Activated CD4-positive, alpha-beta T cell treated with anti-CD3 and anti-CD28 coated beads for 36 hours (primary cell): ENCODE measurements at regions not wholly inside any gene's neighbourhood (a gene's known extent, or its start where the extent isn't known, plus 50 kb on each side); places are given as distances from the start of the nearest gene placed in this dataset.
A peak's percentile ranks its signal among the peaks of the same experiment; 100 is the strongest.
"Not testable (repeated sequence)": the region's sequence is repeated elsewhere in the genome, so short reads cannot be mapped to it uniquely, and the experiment has no call there.

Experiments used
- ATAC-seq: fragments of 200-7000 bp; cut with Tn5 transposase; one replicate; pipeline ENCODE4 v1.10.0; 2021; ENCODE audit warnings: mild to moderate bottlenecking, moderate library complexity
- CTCF ChIA-PET: fragments of 350-600 bp; sonication (Branson Sonifier 250); formaldehyde crosslinking; loops from one replicate; lab custom pipeline; 2021; ENCODE audit warnings: antibody characterized with exemption; lab: Charles Lee
- POLR2A ChIA-PET: fragments of 350-600 bp; sonication (Branson Sonifier 250); formaldehyde crosslinking; loops from one replicate; lab custom pipeline; 2021; ENCODE audit warnings: antibody characterized with exemption, inconsistent platforms; lab: Charles Lee
- DNase-seq: peaks from one replicate; pipeline ENCODE4 v3.0.0-alpha.2; 2020
- H3K27ac Mint-ChIP-seq: one replicate; pipeline ENCODE4 v1.8.0; 2021; ENCODE audit warnings: mixed read lengths
- H3K27me3 Mint-ChIP-seq: one replicate; pipeline ENCODE4 v1.8.0; 2021; ENCODE audit warnings: mixed read lengths
- H3K36me3 Mint-ChIP-seq: one replicate; pipeline ENCODE4 v1.8.0; 2021; ENCODE audit warnings: low read depth, mixed read lengths
- H3K4me1 Mint-ChIP-seq: one replicate; pipeline ENCODE4 v1.8.0; 2021; ENCODE audit warnings: mixed read lengths
- H3K4me3 Mint-ChIP-seq: one replicate; pipeline ENCODE4 v1.8.0; 2021; ENCODE audit warnings: mild to moderate bottlenecking, moderate library complexity, mixed read lengths
- H3K9me3 Mint-ChIP-seq: one replicate; pipeline ENCODE4 v1.8.0; 2021; ENCODE audit warnings: low read depth, mixed read lengths
- intact Hi-C, 2 experiments: fragments of 100-400 bp; cut with DNase I in 1 of 2; cut with micrococcal nuclease in 1 of 2; formaldehyde crosslinking; loops; one replicate each; pipeline versions ENCODE4 v1.14.2 to v1.15.1; 2022 to 2024; cut with DNase I, micrococcal nuclease

GRCh38 chr6:3912361-3913076, 63.3 kb downstream of the FAM50B start:
- peaks cover 29% of the 10 kb centered on the region for H3K4me1 Mint-ChIP-seq
- intact Hi-C loops, result no loop called here
- H3K9me3 Mint-ChIP-seq, result no peaks in the 10 kb centered on the region
- peaks cover 16% of the 10 kb centered on the region for H3K27me3 Mint-ChIP-seq
- DNase-seq (no peak), ATAC-seq (no peak)
- ChIA-PET POLR2A (no interaction called here), CTCF (interaction anchor here (0.8 kb wide), 1 partner anchor 15 kb away, joined by 4 read pairs; no protein-coding TSS in a partner anchor)
- no peak overlapping the region for H3K27ac Mint-ChIP-seq
- H3K4me3 Mint-ChIP-seq, result no peak overlapping the region
- no peaks in the 10 kb centered on the region for H3K36me3 Mint-ChIP-seq

DNA sequence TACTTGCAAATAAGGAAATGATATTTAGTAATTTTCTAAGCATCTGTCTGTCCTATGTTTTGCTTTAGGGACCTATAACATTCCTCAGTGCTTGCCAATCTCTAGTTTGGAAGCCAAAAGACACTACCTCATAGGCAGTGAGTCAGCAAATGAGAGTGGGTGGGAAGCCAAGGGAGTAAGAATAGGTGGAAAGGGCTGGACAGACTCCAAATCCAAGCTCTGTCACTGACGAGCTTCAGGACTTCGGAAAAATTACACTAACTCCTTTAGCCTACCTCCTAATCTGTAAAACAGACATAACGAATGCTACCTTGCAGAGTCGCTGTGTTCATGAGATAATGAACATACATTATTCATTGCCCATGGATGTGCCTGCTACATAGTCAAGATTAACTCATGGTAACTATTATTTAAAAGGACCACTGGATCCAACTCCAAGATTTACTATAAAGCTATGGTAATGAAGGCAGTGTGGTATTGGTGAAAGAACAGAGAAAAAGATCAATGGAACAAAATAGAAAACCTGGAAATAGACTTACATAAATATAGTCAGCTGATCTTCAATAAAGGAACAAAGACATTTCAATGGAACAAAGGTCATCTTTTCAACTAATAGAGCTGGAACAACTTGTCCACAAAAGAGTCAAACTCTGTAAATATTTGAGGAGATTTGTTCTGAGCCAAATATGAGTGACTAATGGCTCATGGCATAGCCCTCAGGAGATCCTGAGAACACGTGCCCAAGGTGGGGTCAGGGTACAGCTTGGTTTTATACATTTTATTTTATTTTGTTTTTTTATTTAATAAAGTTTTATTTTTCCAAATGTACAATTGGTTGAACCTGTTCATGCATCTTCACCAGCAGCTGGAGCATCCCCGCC, 64.1 kb downstream of the FAM50B start:
- CTCF ChIA-PET, result interaction anchor here (0.6 to 2.0 kb wide), 7 partner anchors 9 to 181 kb away, joined by 3 to 8 read pairs (median 3); partner anchors contain the start of gene FAM50B
- Mint-ChIP-seq H3K4me3 (no peak overlapping the region), H3K9me3 (no peaks in the 10 kb centered on the region), H3K27ac (no peak overlapping the region), H3K27me3 (peaks cover 16% of the 10 kb centered on the region), H3K36me3 (no peaks in the 10 kb centered on the region), H3K4me1 (peaks cover 29% of the 10 kb centered on the region)
- no peak for ATAC-seq
- no peak for DNase-seq
- POLR2A ChIA-PET, result no interaction called here
- intact Hi-C loops, result no loop called here

GRCh38 chr6:3913958-3914337, 64.8 kb downstream of the FAM50B start:
- peaks cover 16% of the 10 kb centered on the region for H3K27me3 Mint-ChIP-seq
- ATAC-seq (no peak), DNase-seq (no peak)
- H3K4me1 Mint-ChIP-seq, result peaks cover 29% of the 10 kb centered on the region
- ChIA-PET POLR2A (no interaction called here), CTCF (interaction anchor here (0.6 to 2.0 kb wide), 7 partner anchors 8 to 182 kb away, joined by 3 to 8 read pairs (median 3); partner anchors contain the start of gene FAM50B)
- no peak overlapping the region for H3K4me3 Mint-ChIP-seq
- intact Hi-C loops, result no loop called here
- H3K36me3 Mint-ChIP-seq, result no peaks in the 10 kb centered on the region
- no peaks in the 10 kb centered on the region for H3K9me3 Mint-ChIP-seq
- no peak overlapping the region for H3K27ac Mint-ChIP-seq

DNA sequence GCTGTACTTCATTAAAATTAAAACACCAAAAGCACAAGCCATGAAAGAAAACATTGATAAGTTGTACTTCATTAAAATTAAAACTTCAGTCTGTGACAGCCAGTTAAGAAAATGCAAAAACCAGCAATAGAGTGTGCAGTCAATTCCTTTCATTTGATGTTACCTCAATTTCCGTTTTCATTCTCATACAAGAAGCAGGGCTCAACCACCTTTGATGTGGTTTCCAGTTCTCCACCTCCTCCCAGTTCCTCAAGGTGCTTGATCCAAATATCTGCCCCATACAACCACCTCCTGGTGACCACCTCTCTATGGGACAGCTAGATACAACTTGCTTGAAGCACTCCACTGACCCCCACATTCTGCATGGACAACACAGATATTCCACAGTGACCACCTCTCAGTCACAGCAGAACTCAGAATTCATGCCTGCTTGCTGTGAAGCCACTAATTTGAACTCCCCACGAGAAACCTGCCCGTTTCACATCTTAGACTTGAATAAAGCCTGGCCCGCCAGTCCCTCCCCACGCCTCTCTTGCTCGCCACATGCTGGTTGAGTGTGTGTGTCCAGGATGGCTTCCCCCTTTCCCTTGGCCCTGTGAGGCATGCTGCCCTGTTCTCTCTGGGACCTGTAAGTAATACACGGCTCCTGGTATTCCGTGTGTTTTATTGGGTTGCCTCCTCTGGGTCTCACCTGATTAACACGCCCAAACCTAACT, 66.1 kb downstream of the FAM50B start:
- Mint-ChIP-seq H3K36me3 (no peaks in the 10 kb centered on the region), H3K4me3 (peak overlapping the region; percentile 17), H3K9me3 (no peaks in the 10 kb centered on the region), H3K4me1 (peaks cover 29% of the 10 kb centered on the region), H3K27me3 (peaks cover 16% of the 10 kb centered on the region), H3K27ac (no peak overlapping the region)
- intact Hi-C loops, result loop anchor here in 1 of 2 experiments (5.0 kb wide), 1 partner anchor 63 kb away; no protein-coding TSS in a partner anchor
- CTCF ChIA-PET, result interaction anchor here (0.6 to 2.0 kb wide), 2 partner anchors 20 to 66 kb away, joined by 6 to 8 read pairs; partner anchors contain the start of gene FAM50B
- DNase-seq (peak; percentile 51), ATAC-seq (peak; percentile 82)
- POLR2A ChIA-PET, result no interaction called here

- ATAC-seq, result peak; percentile 48
- Mint-ChIP-seq H3K4me1 (peaks cover 29% of the 10 kb centered on the region), H3K36me3 (no peaks in the 10 kb centered on the region), H3K27me3 (peaks cover 17% of the 10 kb centered on the region), H3K9me3 (no peaks in the 10 kb centered on the region), H3K4me3 (no peak overlapping the region), H3K27ac (no peak overlapping the region)
- CTCF ChIA-PET, result interaction anchor here (0.8 to 1.4 kb wide), 2 partner anchors 21 to 62 kb away, joined by 3 to 4 read pairs; no protein-coding TSS in a partner anchor
- intact Hi-C loops, result loop anchor here in 1 of 2 experiments (5.0 kb wide), 1 partner anchor 64 kb away; no protein-coding TSS in a partner anchor
- no peak for DNase-seq
- POLR2A ChIA-PET, result no interaction called here
Observed at GRCh38 chr6:3916211-3916610, 67.0 kb downstream of the FAM50B start.

DNA sequence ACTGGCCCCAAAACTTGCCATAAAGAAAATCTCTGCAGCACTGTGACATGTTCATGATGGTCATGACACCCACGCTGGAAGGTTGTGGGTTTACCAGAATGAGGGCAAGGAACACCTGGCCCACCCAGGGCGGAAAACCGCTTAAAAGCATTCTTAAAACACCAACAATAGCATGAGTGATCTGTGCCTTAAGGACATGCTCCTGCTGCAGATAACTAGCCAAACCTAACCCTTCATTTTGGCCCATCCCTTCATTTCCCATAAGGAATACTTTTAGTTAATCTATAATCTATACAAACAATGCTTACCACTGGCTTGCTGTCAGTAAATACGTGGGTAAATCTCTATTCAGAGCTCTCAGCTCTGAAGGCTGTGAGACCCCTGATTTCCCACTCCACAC, 67.6 kb downstream of the FAM50B start:
- POLR2A ChIA-PET, H3K9me3 Mint-ChIP-seq, ATAC-seq, H3K27ac Mint-ChIP-seq, H3K4me3 Mint-ChIP-seq, H3K36me3 Mint-ChIP-seq, DNase-seq: not testable (repeated sequence)
- intact Hi-C loops, result loop anchor here in 1 of 2 experiments (5.0 kb wide), 1 partner anchor 64 kb away; no protein-coding TSS in a partner anchor
- Mint-ChIP-seq H3K27me3 (peaks cover 12% of the 10 kb centered on the region), H3K4me1 (peaks cover 29% of the 10 kb centered on the region)
- CTCF ChIA-PET, result interaction anchor here (0.8 to 1.5 kb wide), 3 partner anchors 22 to 70 kb away, joined by 3 to 4 read pairs (median 3); no protein-coding TSS in a partner anchor

DNA sequence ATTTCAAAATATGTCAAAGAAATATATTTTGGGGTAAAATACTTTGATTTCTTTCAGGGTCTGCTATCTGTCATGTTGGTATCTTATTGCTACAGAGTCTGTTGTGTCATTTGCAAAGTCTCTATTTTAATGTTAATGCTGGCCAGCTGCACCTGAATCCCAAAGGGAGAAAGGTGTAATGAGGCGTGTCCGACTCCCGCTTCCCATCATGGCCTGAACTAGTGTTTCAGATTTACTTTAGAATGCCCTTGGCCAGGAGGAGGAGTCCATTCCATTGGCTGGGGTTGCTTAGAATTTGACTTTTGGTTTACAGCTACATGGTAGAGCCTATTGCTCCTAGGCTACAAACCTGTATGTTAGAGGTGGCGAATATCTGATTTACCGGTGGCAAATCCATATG, 69.3 kb downstream of the FAM50B start:
- intact Hi-C loops, result loop anchor here in 1 of 2 experiments (5.0 kb wide), 1 partner anchor 66 kb away; no protein-coding TSS in a partner anchor

DNA sequence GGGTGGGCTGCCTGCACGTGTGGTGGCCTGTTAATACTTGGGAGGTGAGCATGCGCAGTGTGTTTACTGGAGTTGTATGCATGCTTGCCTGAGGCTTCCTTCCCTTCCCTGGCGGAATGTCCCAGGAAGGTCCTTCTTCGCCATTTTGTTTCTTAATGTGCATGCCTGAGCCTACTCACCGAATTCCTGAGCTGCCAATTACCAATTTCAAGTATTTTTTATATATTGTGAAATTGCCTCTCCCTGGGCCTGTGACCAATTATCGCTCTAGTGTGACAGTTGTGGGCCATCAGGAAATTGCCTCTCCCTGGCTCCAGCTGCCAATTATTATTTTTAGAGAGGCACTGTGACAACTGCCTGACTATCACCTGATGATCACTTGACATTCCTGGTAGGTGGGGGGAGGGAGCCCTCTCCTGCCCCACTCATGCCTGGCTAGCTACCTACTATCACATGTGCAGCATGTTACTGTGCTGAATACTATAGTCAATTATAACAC, 70.0 kb downstream of the FAM50B start:
- Mint-ChIP-seq H3K4me3 (no peak overlapping the region), H3K4me1 (peaks cover 22% of the 10 kb centered on the region), H3K27ac (no peak overlapping the region), H3K27me3 (peaks cover 4% of the 10 kb centered on the region), H3K36me3 (no peaks in the 10 kb centered on the region), H3K9me3 (no peaks in the 10 kb centered on the region)
- ChIA-PET CTCF (interaction anchor here (0.6 to 1.8 kb wide), 3 partner anchors 14 to 132 kb away, joined by 3 to 5 read pairs (median 3); no protein-coding TSS in a partner anchor), POLR2A (no interaction called here)
- intact Hi-C loops, result loop anchor here in 1 of 2 experiments (5.0 kb wide), 1 partner anchor 67 kb away; no protein-coding TSS in a partner anchor
- ATAC-seq, result no peak
- DNase-seq, result no peak

More for the DNA sequence above, 69.3 kb downstream of the FAM50B start:
- H3K4me3 Mint-ChIP-seq, result no peak overlapping the region
- DNase-seq, result no peak
- peaks cover 25% of the 10 kb centered on the region for H3K4me1 Mint-ChIP-seq
- no peak overlapping the region for H3K27ac Mint-ChIP-seq
- POLR2A ChIA-PET, result no interaction called here
- ATAC-seq, result no peak
- H3K36me3 Mint-ChIP-seq, result no peaks in the 10 kb centered on the region
- CTCF ChIA-PET, result no interaction called here
- H3K27me3 Mint-ChIP-seq, result peaks cover 7% of the 10 kb centered on the region
- no peaks in the 10 kb centered on the region for H3K9me3 Mint-ChIP-seq

DNA sequence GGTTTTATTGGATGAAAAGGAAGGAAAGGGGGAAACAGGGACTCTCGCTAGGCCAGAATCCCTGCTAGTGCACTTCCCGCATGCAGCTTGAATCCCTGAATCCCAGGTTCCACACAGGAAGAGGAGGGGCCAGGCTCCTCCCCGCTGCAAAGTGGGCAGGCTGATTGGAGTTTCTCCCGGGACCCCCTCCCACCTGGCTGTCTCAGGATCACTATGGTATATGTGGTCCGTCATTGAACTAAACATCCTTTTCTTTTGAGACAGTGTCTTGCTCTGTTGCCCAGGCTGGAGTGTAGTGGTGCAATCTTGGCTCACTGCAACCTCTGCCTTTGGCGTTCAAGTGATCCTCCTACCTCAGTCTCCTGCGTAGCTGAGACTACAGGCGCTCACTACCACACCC, 70.7 kb downstream of the FAM50B start:
- ATAC-seq, result no peak
- no peaks in the 10 kb centered on the region for H3K36me3 Mint-ChIP-seq
- no peak overlapping the region for H3K4me3 Mint-ChIP-seq
- ChIA-PET POLR2A (no interaction called here), CTCF (interaction anchor here (1.6 to 1.8 kb wide), 2 partner anchors 58 to 132 kb away, joined by 4 to 5 read pairs; no protein-coding TSS in a partner anchor)
- H3K4me1 Mint-ChIP-seq, result peaks cover 16% of the 10 kb centered on the region
- intact Hi-C loops, result loop anchor here in 1 of 2 experiments (5.0 kb wide), 1 partner anchor 68 kb away; no protein-coding TSS in a partner anchor
- peaks cover 4% of the 10 kb centered on the region for H3K27me3 Mint-ChIP-seq
- H3K9me3 Mint-ChIP-seq, result no peaks in the 10 kb centered on the region
- no peak for DNase-seq
- H3K27ac Mint-ChIP-seq, result no peak overlapping the region

- H3K27ac Mint-ChIP-seq, result no peak overlapping the region
- intact Hi-C loops, result no loop called here
- H3K27me3 Mint-ChIP-seq, result peaks cover 5% of the 10 kb centered on the region
- POLR2A ChIA-PET, result no interaction called here
- H3K9me3 Mint-ChIP-seq, result no peaks in the 10 kb centered on the region
- ATAC-seq (no peak), DNase-seq (no peak)
- H3K4me3 Mint-ChIP-seq, result no peak overlapping the region
- CTCF ChIA-PET, result interaction anchor here (0.6 to 1.8 kb wide), 4 partner anchors 12 to 133 kb away, joined by 3 to 5 read pairs (median 4); no protein-coding TSS in a partner anchor
- no peaks in the 10 kb centered on the region for H3K36me3 Mint-ChIP-seq
- peaks cover 11% of the 10 kb centered on the region for H3K4me1 Mint-ChIP-seq
Observed at GRCh38 chr6:3920321-3920720, 71.1 kb downstream of the FAM50B start.
